OCI-LY3 (cell line): ENCODE measurements at regions not wholly inside any gene's neighbourhood (a gene's known extent, or its start where the extent isn't known, plus 50 kb on each side); places are given as distances from the start of the nearest gene placed in this dataset.
"Not testable (repeated sequence)": the region's sequence is repeated elsewhere in the genome, so short reads cannot be mapped to it uniquely, and the experiment has no call there.

ENCODE experiments used
- H2AFZ ChIP-seq: fragments of 200-600, 300-600 bp; shearing (Covaris generic); 2 replicates; pipeline ENCODE4 v1.6.0; 2014; ENCODE audit warnings: antibody characterized with exemption, low read depth, low read length
- H3K27ac ChIP-seq: fragments of 200-600, 300-600 bp; sonication (generic); 2 replicates; pipeline ENCODE4 v1.5.1; 2014; ENCODE audit warnings: mild to moderate bottlenecking, low read length, moderate library complexity, mixed read lengths
- H3K27me3 ChIP-seq: fragments of 200-600, 300-600 bp; sonication (generic); 2 replicates; pipeline ENCODE4 v1.6.1; 2014; ENCODE audit warnings: low read depth, low read length, mixed read lengths
- H3K36me3 ChIP-seq: fragments of 200-600, 300-600 bp; sonication (generic); replicated peaks from 2 replicates; pipeline ENCODE3; 2014; ENCODE audit warnings: low read depth, low read length, mixed read lengths
- H3K4me1 ChIP-seq: fragments of 300-600, 200-600 bp; sonication (generic); 2 replicates; pipeline ENCODE4 v1.6.1; 2014; ENCODE audit warnings: low read length, mixed read lengths
- H3K4me2 ChIP-seq: fragments of 200-600, 300-600 bp; sonication (generic); 2 replicates; pipeline ENCODE4 v1.6.1; 2014; ENCODE audit warnings: low read length, mixed read lengths
- H3K4me3 ChIP-seq: fragments of 300-600, 200-600 bp; sonication (generic); 2 replicates; pipeline ENCODE4 v1.5.1; 2014; ENCODE audit warnings: antibody characterized with exemption, mild to moderate bottlenecking, low read length, moderate library complexity
- H3K79me2 ChIP-seq: fragments of 300-600, 200-600 bp; shearing (Covaris generic); 2 replicates; pipeline ENCODE4 v1.6.1; 2014; ENCODE audit warnings: mild to moderate bottlenecking, low read length, mixed read lengths
- H3K9ac ChIP-seq: fragments of 300-600, 200-600 bp; shearing (Covaris generic); 2 replicates; pipeline ENCODE4 v1.6.0; 2014; ENCODE audit warnings: mild to moderate bottlenecking, low read length, moderate library complexity
- H3K9me3 ChIP-seq: fragments of 200-600, 300-600 bp; shearing (Covaris generic); 2 replicates; pipeline ENCODE4 v1.6.1; 2014; ENCODE audit warnings: low read length, mixed read lengths; ENCODE audit not compliant: insufficient read depth
- H4K20me1 ChIP-seq: fragments of 200-600, 300-600 bp; sonication (generic); 2 replicates; pipeline ENCODE4 v1.6.1; 2016; ENCODE audit warnings: low read length, mixed read lengths; ENCODE audit not compliant: insufficient read depth
- EZH2phosphoT487 ChIP-seq: fragments of 200-600 bp; shearing (Covaris generic); IDR thresholded peaks from 2 replicates; pipeline ENCODE4 v1.6.1; 2018; ENCODE audit warnings: antibody characterized with exemption, mixed run types, low read depth
- TF ChIP-seq, protein P1 (sequence below): fragments of 200-600, 300-600 bp; sonication (generic); IDR thresholded peaks from 2 replicates; pipeline ENCODE4 v1.5.1; 2014; ENCODE audit warnings: antibody characterized with exemption, low read length, low read depth

DNA sequence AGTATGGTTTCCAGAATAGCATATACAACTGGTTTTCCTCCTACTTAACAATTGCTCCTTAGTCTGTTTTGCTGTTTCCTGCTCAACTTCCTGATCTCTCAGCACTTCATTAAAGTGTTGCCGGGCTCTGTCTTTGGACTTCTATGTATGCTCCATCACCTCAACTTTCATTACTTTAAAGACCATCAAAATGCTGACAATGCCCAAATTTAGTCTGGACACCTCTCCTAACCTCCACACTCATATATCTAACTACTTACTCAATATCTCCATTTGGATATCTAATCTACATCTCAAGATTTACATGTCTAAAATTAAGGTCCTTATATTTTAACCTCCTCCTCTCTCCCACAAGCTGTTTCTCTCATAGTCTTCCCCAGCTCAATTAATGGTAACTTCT, 54.4 kb upstream of the LGR5 start:
- H3K9ac ChIP-seq: no peak overlapping the region
- no peaks in the 10 kb centered on the region for H3K79me2 ChIP-seq
- H3K4me2 ChIP-seq: no peak overlapping the region
- H3K9me3 ChIP-seq: no peaks in the 10 kb centered on the region
- no peaks in the 10 kb centered on the region for H3K27me3 ChIP-seq
- no peak overlapping the region for H3K27ac ChIP-seq
- no peaks in the 10 kb centered on the region for H3K4me1 ChIP-seq
- H3K4me3 ChIP-seq: no peak overlapping the region
- TF ChIP-seq, protein P1, sequence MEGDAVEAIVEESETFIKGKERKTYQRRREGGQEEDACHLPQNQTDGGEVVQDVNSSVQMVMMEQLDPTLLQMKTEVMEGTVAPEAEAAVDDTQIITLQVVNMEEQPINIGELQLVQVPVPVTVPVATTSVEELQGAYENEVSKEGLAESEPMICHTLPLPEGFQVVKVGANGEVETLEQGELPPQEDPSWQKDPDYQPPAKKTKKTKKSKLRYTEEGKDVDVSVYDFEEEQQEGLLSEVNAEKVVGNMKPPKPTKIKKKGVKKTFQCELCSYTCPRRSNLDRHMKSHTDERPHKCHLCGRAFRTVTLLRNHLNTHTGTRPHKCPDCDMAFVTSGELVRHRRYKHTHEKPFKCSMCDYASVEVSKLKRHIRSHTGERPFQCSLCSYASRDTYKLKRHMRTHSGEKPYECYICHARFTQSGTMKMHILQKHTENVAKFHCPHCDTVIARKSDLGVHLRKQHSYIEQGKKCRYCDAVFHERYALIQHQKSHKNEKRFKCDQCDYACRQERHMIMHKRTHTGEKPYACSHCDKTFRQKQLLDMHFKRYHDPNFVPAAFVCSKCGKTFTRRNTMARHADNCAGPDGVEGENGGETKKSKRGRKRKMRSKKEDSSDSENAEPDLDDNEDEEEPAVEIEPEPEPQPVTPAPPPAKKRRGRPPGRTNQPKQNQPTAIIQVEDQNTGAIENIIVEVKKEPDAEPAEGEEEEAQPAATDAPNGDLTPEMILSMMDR: no peak
- no peak for TF ChIP-seq EZH2phosphoT487
- H2AFZ ChIP-seq: no peak overlapping the region
- H3K36me3 ChIP-seq: no peaks in the 10 kb centered on the region
- no peaks in the 10 kb centered on the region for H4K20me1 ChIP-seq

DNA sequence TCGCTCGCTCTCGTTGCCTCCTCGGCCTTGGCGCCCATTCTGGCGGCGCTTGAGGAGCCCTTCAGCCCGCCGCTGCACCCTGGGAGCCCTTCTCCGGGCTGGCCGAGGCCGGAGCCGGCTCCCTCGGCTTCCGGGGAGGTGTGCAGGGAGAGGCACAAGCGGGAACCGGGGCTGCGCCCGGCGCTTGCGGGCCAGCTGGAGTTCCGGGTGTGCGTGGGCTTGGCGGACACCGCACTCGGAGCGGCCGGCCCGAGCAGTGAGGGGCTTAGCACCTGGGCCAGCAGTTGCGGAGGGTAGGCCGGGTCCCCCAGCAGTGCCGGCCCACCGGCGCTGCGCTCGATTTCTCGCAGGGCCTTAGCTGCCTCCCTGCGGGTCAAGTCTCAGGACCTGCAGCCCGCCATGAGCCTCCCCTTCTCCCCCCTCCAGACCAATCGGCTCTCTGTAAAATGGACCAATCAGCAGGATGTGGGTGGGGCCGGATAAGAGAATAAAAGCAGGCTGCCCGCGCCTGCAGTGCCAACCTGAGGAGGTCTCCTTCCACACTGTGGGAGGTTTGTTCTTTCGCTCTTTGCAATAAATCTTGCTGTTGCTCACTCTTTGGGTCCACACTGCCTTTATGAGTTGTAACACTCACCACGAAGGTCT, 62.8 kb upstream of the LGR5 start:
- not testable (repeated sequence) for H3K4me2 ChIP-seq, H3K4me1 ChIP-seq, H3K27me3 ChIP-seq, H3K27ac ChIP-seq, H3K36me3 ChIP-seq, H3K9ac ChIP-seq, H2AFZ ChIP-seq, H3K79me2 ChIP-seq, H3K4me3 ChIP-seq, H4K20me1 ChIP-seq, H3K9me3 ChIP-seq

DNA sequence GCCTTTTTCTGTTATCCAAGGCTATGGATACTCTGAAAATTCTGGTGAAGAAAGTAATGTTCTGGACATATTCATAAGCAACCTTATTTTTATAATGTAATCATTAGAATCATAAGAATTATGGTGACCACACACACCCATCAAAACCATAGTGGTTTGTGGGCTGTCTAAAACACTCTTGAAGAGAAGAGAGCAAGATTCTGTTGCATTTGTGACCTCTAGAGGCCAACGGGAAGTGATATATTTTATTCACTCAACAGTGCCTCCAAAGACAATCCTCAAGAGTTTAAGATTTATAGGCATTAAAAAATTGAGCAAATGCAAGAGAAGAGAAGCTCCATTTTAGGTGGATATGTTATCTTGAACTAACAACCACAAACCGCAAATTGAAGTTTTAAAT, 68.5 kb upstream of the LGR5 start:
- no peak overlapping the region for H3K4me2 ChIP-seq
- H4K20me1 ChIP-seq: no peaks in the 10 kb centered on the region
- H3K27ac ChIP-seq: no peak overlapping the region
- no peak overlapping the region for H2AFZ ChIP-seq
- no peaks in the 10 kb centered on the region for H3K9me3 ChIP-seq
- no peak overlapping the region for H3K4me3 ChIP-seq
- no peaks in the 10 kb centered on the region for H3K4me1 ChIP-seq
- H3K79me2 ChIP-seq: no peaks in the 10 kb centered on the region
- no peaks in the 10 kb centered on the region for H3K36me3 ChIP-seq
- no peaks in the 10 kb centered on the region for H3K27me3 ChIP-seq
- TF ChIP-seq EZH2phosphoT487: no peak
- TF ChIP-seq, protein P1: peak; percentile 35
- no peak overlapping the region for H3K9ac ChIP-seq

DNA sequence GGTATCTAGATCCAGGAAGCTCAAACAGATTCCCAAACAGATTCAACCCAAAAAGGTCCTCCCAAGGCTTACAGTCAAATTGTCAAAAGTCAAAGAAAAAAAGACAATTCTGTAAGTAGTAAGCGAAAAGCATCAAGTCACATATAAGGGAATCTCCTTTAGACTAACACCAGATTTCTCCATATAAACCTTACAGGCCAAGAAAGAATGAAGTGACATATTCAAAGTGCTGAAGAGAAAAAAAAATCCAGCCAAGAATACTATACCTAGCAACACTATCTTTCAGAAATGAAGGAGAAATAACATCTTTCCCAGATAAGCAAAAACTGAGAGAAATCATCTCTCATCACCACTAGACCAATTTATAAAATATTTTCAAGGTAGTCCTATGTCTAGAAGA, 79.6 kb upstream of the LGR5 start:
- Histone ChIP-seq H3K27me3 (no peaks in the 10 kb centered on the region), H3K4me1 (no peaks in the 10 kb centered on the region), H3K79me2 (no peaks in the 10 kb centered on the region), H4K20me1 (no peaks in the 10 kb centered on the region), H3K9ac (no peak overlapping the region), H3K4me2 (no peak overlapping the region), H3K9me3 (peaks cover 11% of the 10 kb centered on the region; the same call in 1 of the 2 replicates), H2AFZ (no peak overlapping the region), H3K27ac (no peak overlapping the region), H3K4me3 (no peak overlapping the region), H3K36me3 (no peaks in the 10 kb centered on the region)
- no peak for TF ChIP-seq EZH2phosphoT487
- TF ChIP-seq, protein P1: no peak
